ENCODE measurements at regions not wholly inside any gene's neighbourhood (a gene's known extent, or its start where the extent isn't known, plus 50 kb on each side); places are given as distances from the start of the nearest gene placed in this dataset.

DNA sequence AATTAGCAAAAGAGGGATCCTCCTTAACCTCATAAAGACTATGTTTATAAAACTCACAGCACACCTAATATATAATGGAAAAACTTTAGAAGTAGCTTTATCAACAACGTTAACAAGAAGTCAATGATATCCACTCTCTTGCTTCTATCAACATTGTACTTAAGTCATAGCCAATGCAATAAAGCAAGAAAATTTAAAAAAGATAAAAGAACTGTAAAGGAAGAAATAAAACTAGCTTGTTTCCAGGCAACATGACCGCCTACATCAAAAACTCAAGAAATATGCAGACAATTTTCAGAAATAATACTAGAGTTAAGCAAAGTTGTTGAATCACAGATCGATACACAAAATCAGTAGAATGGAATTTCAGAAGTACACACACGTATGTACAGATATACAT is 375.5 kb upstream of the SPRED2 start:
- intact Hi-C loops (cut with DNase I; ENCODE audit: low total_unique reads) (no loop called here), in situ Hi-C loops (cut with MboI; ENCODE audit: low pct_ligation_motif_present in 1 of 4, low pct_unique_long_range_greater_than_20kb in 1 of 4, low sequenced_read_pairs in 3 of 4) (no loop called here)
- no peak overlapping the region for H3K27ac ChIP-seq
- TF ChIP-seq POLR2A (IDR thresholded peaks at IDR 0.05) (no peak), EP300 (IDR thresholded peaks at IDR 0.05; ENCODE audit: low read depth) (no peak), POLR2AphosphoS5 (IDR thresholded peaks at IDR 0.05) (no peak)
- TF ChIP-seq, protein P1, sequence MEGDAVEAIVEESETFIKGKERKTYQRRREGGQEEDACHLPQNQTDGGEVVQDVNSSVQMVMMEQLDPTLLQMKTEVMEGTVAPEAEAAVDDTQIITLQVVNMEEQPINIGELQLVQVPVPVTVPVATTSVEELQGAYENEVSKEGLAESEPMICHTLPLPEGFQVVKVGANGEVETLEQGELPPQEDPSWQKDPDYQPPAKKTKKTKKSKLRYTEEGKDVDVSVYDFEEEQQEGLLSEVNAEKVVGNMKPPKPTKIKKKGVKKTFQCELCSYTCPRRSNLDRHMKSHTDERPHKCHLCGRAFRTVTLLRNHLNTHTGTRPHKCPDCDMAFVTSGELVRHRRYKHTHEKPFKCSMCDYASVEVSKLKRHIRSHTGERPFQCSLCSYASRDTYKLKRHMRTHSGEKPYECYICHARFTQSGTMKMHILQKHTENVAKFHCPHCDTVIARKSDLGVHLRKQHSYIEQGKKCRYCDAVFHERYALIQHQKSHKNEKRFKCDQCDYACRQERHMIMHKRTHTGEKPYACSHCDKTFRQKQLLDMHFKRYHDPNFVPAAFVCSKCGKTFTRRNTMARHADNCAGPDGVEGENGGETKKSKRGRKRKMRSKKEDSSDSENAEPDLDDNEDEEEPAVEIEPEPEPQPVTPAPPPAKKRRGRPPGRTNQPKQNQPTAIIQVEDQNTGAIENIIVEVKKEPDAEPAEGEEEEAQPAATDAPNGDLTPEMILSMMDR (IDR thresholded peaks at IDR 0.05) = no peak
- no peak for DNase-seq
- no peaks in the 10 kb centered on the region for H3K36me3 ChIP-seq
- no peaks in the 10 kb centered on the region for H3K27me3 ChIP-seq
- no peaks in the 10 kb centered on the region for H3K4me1 ChIP-seq
- peaks cover 4 to 12% of the 10 kb centered on the region in 2 donors for H3K9me3 ChIP-seq
- WGBS, 2 donors (ENCODE audit: low coverage in 1 of 2) = 89 to 90% methylated on average over 4 of the region's 4 CpGs
- no peak overlapping the region for H3K4me3 ChIP-seq

DNA sequence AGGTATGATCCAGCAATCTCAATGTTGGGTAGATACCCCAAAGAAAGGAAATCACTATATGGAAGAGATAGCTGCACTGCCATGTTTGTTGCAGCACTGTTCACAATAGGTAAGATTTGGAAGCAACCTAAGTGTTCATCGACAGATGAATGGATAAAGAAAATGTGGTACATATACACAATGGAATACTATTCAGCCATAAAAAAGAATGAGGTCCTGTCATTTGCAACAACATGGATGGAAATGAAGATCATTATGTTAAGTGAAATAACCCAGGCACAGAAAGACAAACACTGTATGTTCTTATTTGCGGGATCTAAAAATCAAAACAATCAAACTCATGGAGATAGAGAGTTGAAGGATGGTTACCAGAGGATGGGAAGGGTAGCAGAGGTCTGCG is 372.4 kb upstream of the SPRED2 start:
- Histone ChIP-seq H3K4me1 (no peaks in the 10 kb centered on the region), H3K36me3 (no peaks in the 10 kb centered on the region), H3K9me3 (peaks cover 4 to 12% of the 10 kb centered on the region in 2 donors), H3K4me3 (no peak overlapping the region), H3K27me3 (no peaks in the 10 kb centered on the region), H3K27ac (no peak overlapping the region)
- DNase-seq = no peak
- in situ Hi-C loops (cut with MboI; ENCODE audit: low pct_ligation_motif_present in 1 of 4, low pct_unique_long_range_greater_than_20kb in 1 of 4, low sequenced_read_pairs in 3 of 4) (no loop called here), intact Hi-C loops (cut with DNase I; ENCODE audit: low total_unique reads) (no loop called here)
- 90 to 93% methylated on average over 3 of the region's 3 CpGs for WGBS, 2 donors (ENCODE audit: low coverage in 1 of 2)
- TF ChIP-seq POLR2AphosphoS5 (IDR thresholded peaks at IDR 0.05) (no peak), EP300 (IDR thresholded peaks at IDR 0.05; ENCODE audit: low read depth) (no peak), POLR2A (IDR thresholded peaks at IDR 0.05) (no peak)
- TF ChIP-seq, protein P1 (IDR thresholded peaks at IDR 0.05) = no peak

DNA sequence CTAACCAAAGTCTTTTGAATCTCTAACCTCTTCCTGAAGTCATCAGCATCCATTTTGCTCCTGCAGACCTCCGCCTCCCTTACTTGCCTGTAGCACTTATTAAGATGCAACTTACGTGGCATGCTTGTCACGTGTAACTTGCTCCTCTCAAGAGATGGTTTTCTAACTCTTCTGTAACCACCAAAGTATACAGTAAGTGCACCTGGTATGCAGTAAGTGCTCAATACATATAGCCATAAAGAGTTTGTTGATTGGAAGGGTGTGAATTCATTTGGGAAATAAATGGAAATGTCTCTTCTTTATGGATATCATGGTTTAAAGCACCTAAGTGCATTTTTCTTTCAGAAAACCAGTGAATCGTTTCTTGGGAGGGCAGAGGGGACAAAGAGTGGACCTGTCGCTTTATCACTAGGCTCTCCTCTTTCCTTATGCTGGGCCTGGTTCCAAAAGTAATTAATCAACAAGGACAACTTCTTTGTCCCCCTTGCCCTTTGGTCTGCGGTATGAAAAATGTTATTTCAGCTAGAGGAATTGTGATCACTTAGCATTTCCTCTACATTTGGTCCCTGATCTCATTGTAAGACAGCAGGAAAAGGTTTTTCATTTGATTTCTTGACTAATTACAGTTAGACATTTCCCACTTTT is 370.0 kb upstream of the SPRED2 start:
- no peak overlapping the region for H3K27ac ChIP-seq
- TF ChIP-seq POLR2AphosphoS5 (IDR thresholded peaks at IDR 0.05) (no peak), EP300 (IDR thresholded peaks at IDR 0.05; ENCODE audit: low read depth) (no peak), POLR2A (IDR thresholded peaks at IDR 0.05) (no peak)
- TF ChIP-seq, protein P1 (IDR thresholded peaks at IDR 0.05) = no peak
- H3K27me3 ChIP-seq = no peaks in the 10 kb centered on the region
- intact Hi-C loops (cut with DNase I; ENCODE audit: low total_unique reads) = no loop called here
- peaks cover 2 to 3% of the 10 kb centered on the region in 2 donors for H3K9me3 ChIP-seq
- no peak overlapping the region for H3K4me3 ChIP-seq
- H3K4me1 ChIP-seq = no peaks in the 10 kb centered on the region
- H3K36me3 ChIP-seq = no peaks in the 10 kb centered on the region
- no peak for DNase-seq
- 69 to 75% methylated on average over 6 of the region's 6 CpGs for WGBS, 2 donors (ENCODE audit: low coverage in 1 of 2)
- in situ Hi-C loops (cut with MboI; ENCODE audit: low pct_ligation_motif_present in 1 of 4, low pct_unique_long_range_greater_than_20kb in 1 of 4, low sequenced_read_pairs in 3 of 4) = no loop called here

DNA sequence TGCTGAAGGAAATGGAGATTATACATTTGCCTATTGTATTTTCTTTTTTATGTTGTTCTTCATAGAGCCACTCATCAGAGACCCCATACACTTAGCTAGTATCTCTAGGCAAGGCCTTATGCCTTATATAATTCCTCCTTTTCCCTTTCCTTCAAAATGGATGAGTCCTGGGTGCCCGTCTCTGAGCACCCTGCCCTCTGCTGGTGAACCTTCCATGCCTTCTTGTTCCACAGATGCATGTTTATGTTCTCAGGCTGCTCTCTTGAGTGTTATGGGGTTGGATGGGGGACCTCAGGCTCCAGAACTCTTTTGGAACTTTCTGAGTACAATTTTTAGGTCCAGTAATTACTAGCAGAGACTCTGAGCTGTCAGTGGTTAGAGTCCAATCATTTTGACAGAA is 368.6 kb upstream of the SPRED2 start:
- no peak overlapping the region for H3K27ac ChIP-seq
- H3K27me3 ChIP-seq = no peaks in the 10 kb centered on the region
- intact Hi-C loops (cut with DNase I; ENCODE audit: low total_unique reads) = no loop called here
- H3K9me3 ChIP-seq = no peaks in the 10 kb centered on the region
- peak; percentile 10 for DNase-seq
- no peaks in the 10 kb centered on the region for H3K4me1 ChIP-seq
- H3K4me3 ChIP-seq = no peak overlapping the region
- in situ Hi-C loops (cut with MboI; ENCODE audit: low pct_ligation_motif_present in 1 of 4, low pct_unique_long_range_greater_than_20kb in 1 of 4, low sequenced_read_pairs in 3 of 4) = no loop called here
- 33% methylated on average over 1 of the region's 1 CpG for WGBS, 2 donors (ENCODE audit: low coverage in 1 of 2)
- TF ChIP-seq, protein P1 (IDR thresholded peaks at IDR 0.05) = peak in 2 of 5 experiments; percentile 10 to 16
- TF ChIP-seq POLR2A (IDR thresholded peaks at IDR 0.05) (no peak), EP300 (IDR thresholded peaks at IDR 0.05; ENCODE audit: low read depth) (no peak)
- no peaks in the 10 kb centered on the region for H3K36me3 ChIP-seq
